ENCODE measurements at regions not wholly inside any gene's neighbourhood (a gene's known extent, or its start where the extent isn't known, plus 50 kb on each side); places are given as distances from the start of the nearest gene placed in this dataset.

- TF ChIP-seq MAZ (IDR thresholded peaks at IDR 0.05; ENCODE audit: borderline replicate concordance, low read depth, low read length) (no peak), CEBPB (IDR thresholded peaks at IDR 0.05; ENCODE audit: low read depth, low read length) (no peak), ELK1 (IDR thresholded peaks at IDR 0.05; ENCODE audit: borderline replicate concordance, low read depth, low read length) (no peak), MXI1 (IDR thresholded peaks at IDR 0.05; ENCODE audit: borderline replicate concordance, low read depth, low read length) (no peak), FOS (IDR thresholded peaks at IDR 0.05; ENCODE audit: low read depth, low read length) (no peak), SMC3 (IDR thresholded peaks at IDR 0.05; ENCODE audit: low read depth, low read length) (no peak), RFX5 (IDR thresholded peaks at IDR 0.05; ENCODE audit: low read depth, low read length) (no peak), RAD21 (IDR thresholded peaks at IDR 0.05; ENCODE audit: low read length) (no peak), BHLHE40 (IDR thresholded peaks at IDR 0.05; ENCODE audit: low read depth, low read length) (no peak), MAFK (IDR thresholded peaks at IDR 0.05; ENCODE audit: low read depth, low read length) (no peak), USF2 (IDR thresholded peaks at IDR 0.05; ENCODE audit: low read depth, low read length) (no peak), RCOR1 (IDR thresholded peaks at IDR 0.05; ENCODE audit: insufficient replicate concordance, low read length) (no peak), NFE2L2 (IDR thresholded peaks at IDR 0.05; ENCODE audit: low read depth, low read length) (no peak)
- no peak overlapping the region for H3K18ac ChIP-seq (ENCODE audit: low read depth, low read length)
- no peaks in the 10 kb centered on the region for H4K20me1 ChIP-seq (ENCODE audit: insufficient read depth, low read length)
- WGBS, 2 experiments (ENCODE audit: extremely low coverage in 2 of 2, insufficient read length in 1 of 2): no CpG with 5 or more reads among the region's 5 CpGs
- dilution Hi-C loops (cut with HindIII; ENCODE audit: low sequenced_read_pairs, unreplicated experiment): no loop called here
- no peak overlapping the region for H2BK20ac ChIP-seq (ENCODE audit: low read depth, low read length)
- no peak overlapping the region for H4K5ac ChIP-seq (ENCODE audit: low read depth, low read length)
- in situ Hi-C loops (cut with MboI; ENCODE audit: low sequenced_read_pairs): no loop called here
- H3K4me1 ChIP-seq (ENCODE audit: control insufficient read depth, insufficient read depth, low read length): no peaks in the 10 kb centered on the region
- DNase-seq: no peak
- H3K4me3 ChIP-seq (ENCODE audit: insufficient read depth, low read depth, low read length): no peak overlapping the region
- no peak overlapping the region for H3K4ac ChIP-seq (ENCODE audit: low read depth, low read length)
- ChIA-PET CTCF (no interaction called here), POLR2A (ENCODE audit: unreplicated experiment) (no interaction called here)
- H3K27me3 ChIP-seq (ENCODE audit: control insufficient read depth, insufficient read depth, low read length): no peaks in the 10 kb centered on the region
- no peak for ATAC-seq (ENCODE audit: low read depth)
- no peak overlapping the region for H2AK9ac ChIP-seq (replicated peaks; ENCODE audit: low read depth, low read length, poor library complexity)
- peaks cover 2% of the 10 kb centered on the region; the same call in 1 of the 2 replicates for H3K9me3 ChIP-seq (ENCODE audit: control insufficient read depth, insufficient read depth, low read length)
- no peak overlapping the region for H2BK15ac ChIP-seq (ENCODE audit: low read depth, low read length)
- H3K14ac ChIP-seq (replicated peaks; ENCODE audit: low read depth, low read length): no peak overlapping the region
- intact Hi-C loops (cut with micrococcal nuclease): no loop called here
- no peaks in the 10 kb centered on the region for H3K9me1 ChIP-seq (ENCODE audit: insufficient read depth, low read length)
- no peaks in the 10 kb centered on the region for H3K36me3 ChIP-seq (ENCODE audit: control insufficient read depth, insufficient read depth, low read length)
- H2BK5ac ChIP-seq (ENCODE audit: low read depth, low read length, poor library complexity, severe bottlenecking): no peak overlapping the region
- BruUV-seq (replicated peaks): no TSS peak
- H2AFZ ChIP-seq (replicated peaks; ENCODE audit: low read length, poor library complexity): no peak overlapping the region
- no peak overlapping the region for H2BK120ac ChIP-seq (ENCODE audit: low read depth, low read length)
- H3K27ac ChIP-seq (ENCODE audit: insufficient read depth, low read length): no peak overlapping the region
- no peak overlapping the region for H3K23ac ChIP-seq (ENCODE audit: low read depth, low read length)
- no peak overlapping the region for H4K8ac ChIP-seq (ENCODE audit: low read depth in 2 of 2, low read length in 2 of 2)
- no peaks in the 10 kb centered on the region for H3K79me1 ChIP-seq (ENCODE audit: low read depth in 1 of 2, low read length in 2 of 2)
- H3K56ac ChIP-seq (ENCODE audit: extremely low read depth, insufficient read depth, low read length): no peak overlapping the region
- no peak overlapping the region for H4K91ac ChIP-seq (ENCODE audit: insufficient read depth, low read depth, low read length)
- no peak overlapping the region for H3K4me2 ChIP-seq (ENCODE audit: low read depth, low read length)
- no peak overlapping the region for H3K9ac ChIP-seq (ENCODE audit: low read depth, low read length)
- H2AK5ac ChIP-seq (ENCODE audit: low read depth, low read length): no peak overlapping the region
These were observed 76.9 kb upstream of the CDH20 start for GRCh38 chr18:61256291-61256690.

All from IMR-90 (cell line).